Natural killer cell treated with Interleukin-12 subunit alpha and Interleukin-12 subunit beta and Interleukin-15 and Interleukin-18, amount 100 ng/mL, for 72 hours (primary cell): ENCODE measurements at regions not wholly inside any gene's neighbourhood (a gene's known extent, or its start where the extent isn't known, plus 50 kb on each side); places are given as distances from the start of the nearest gene placed in this dataset.
"Not testable (repeated sequence)": the region's sequence is repeated elsewhere in the genome, so short reads cannot be mapped to it uniquely, and the experiment has no call there.

Experiments used
- ATAC-seq, 2 donors: fragments of 150-1000 bp; cut with Tn5 transposase in 1 of 2; sonication (Bioruptor Pico), chemical (Tn5 transposase) in 1 of 2; 2 replicates each; pipeline ENCODE4 v1.10.0; 2021
- DNase-seq: peaks from one replicate; pipeline ENCODE4 v3.0.0; 2022; ENCODE audit warnings: low spot score
- H3K27ac Mint-ChIP-seq, 2 donors: 1 replicate in 1 of 2; 2 replicates in 1 of 2; pipeline ENCODE4 v1.8.0; 2022; ENCODE audit warnings: mixed read lengths in 2 of 2, mild to moderate bottlenecking in 1 of 2, moderate library complexity in 1 of 2
- H3K27me3 Mint-ChIP-seq, 2 donors: 1 replicate in 1 of 2; 2 replicates in 1 of 2; pipeline ENCODE4 v1.8.0; 2022; ENCODE audit warnings: mixed read lengths in 2 of 2
- H3K36me3 Mint-ChIP-seq: one replicate; pipeline ENCODE4 v1.8.0; 2022; ENCODE audit warnings: mixed read lengths
- H3K4me1 Mint-ChIP-seq, 2 donors: 1 replicate in 1 of 2; 2 replicates in 1 of 2; pipeline ENCODE4 v1.8.0; 2022; ENCODE audit warnings: low read depth in 2 of 2, mixed read lengths in 2 of 2, mild to moderate bottlenecking in 1 of 2
- H3K4me3 Mint-ChIP-seq: one replicate; pipeline ENCODE4 v1.8.0; 2022; ENCODE audit warnings: mixed read lengths
- H3K9me3 Mint-ChIP-seq: 2 replicates; pipeline ENCODE4 v1.8.0; 2022; ENCODE audit warnings: mixed read lengths

DNA sequence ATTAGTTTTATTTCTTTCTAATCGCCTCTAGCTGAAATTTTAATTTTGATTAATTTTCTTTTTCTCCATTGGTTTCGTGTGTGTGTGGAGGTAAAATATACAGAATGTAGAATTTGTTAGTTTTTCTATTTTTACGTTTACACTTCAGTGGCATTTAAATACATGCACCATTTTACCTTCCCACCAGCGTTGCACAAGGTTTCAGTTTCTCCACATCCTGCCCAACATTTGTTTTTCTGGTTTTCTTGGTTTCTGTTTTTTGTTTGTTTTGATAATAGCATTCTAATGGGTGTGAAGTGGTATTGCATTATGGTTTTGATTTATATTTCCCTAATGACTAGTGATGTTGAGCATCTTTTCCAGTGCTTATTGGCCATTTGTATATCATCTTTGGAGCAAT is 871.4 kb upstream of the DEFB115 start:
- H3K27me3 Mint-ChIP-seq, H3K9me3 Mint-ChIP-seq, H3K27ac Mint-ChIP-seq, DNase-seq, ATAC-seq: not testable (repeated sequence)
- Mint-ChIP-seq H3K36me3 (peaks cover 15% of the 10 kb centered on the region), H3K4me1 (peaks cover 13 to 21% of the 10 kb centered on the region in 2 donors), H3K4me3 (peak overlapping the region; percentile 11)

DNA sequence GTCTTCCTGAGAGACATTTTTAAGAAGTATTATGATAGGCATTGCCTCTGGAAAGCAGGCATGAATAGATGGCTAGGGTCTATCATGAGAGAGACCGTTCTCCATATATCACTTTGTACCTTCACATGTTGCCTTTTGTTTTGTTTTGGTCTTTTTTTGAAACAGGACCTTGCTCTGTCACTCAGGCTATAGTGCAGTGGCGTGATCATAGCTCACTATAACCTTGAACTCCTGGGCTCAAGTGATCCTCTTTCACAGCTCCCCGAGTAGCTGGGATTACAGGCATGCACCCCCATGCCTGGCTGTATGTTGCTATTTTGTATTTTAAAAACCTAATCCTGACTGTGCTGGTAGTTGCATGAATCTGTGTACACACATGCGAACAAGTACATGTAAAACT is 869.6 kb upstream of the DEFB115 start:
- Mint-ChIP-seq H3K36me3 (peaks cover 13% of the 10 kb centered on the region), H3K4me1 (peaks cover 6 to 16% of the 10 kb centered on the region in 2 donors)
- H3K27me3 Mint-ChIP-seq, H3K4me3 Mint-ChIP-seq, H3K27ac Mint-ChIP-seq, ATAC-seq, H3K9me3 Mint-ChIP-seq, DNase-seq: not testable (repeated sequence)

DNA sequence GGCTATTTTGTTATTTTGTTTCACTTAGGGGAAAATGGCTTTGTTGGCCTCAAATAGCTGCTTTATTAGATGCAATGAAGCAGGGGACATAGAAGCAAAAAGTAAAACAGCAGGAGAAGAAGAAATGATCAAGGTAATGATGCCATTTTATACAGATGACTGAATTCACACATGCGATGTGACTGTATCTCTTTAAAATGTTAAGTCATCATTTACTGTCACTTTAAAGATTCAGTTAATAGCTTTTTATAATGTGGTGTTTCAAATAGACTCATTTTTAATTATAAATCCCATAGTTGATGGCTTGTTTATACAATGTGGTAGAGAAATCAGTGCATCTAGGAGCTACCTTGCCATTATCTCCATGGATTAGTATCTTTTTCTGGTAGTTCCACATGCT is 863.9 kb upstream of the DEFB115 start:
- not testable (repeated sequence) for H3K4me3 Mint-ChIP-seq, H3K27me3 Mint-ChIP-seq, H3K9me3 Mint-ChIP-seq, H3K27ac Mint-ChIP-seq, H3K36me3 Mint-ChIP-seq, DNase-seq, H3K4me1 Mint-ChIP-seq, ATAC-seq

DNA sequence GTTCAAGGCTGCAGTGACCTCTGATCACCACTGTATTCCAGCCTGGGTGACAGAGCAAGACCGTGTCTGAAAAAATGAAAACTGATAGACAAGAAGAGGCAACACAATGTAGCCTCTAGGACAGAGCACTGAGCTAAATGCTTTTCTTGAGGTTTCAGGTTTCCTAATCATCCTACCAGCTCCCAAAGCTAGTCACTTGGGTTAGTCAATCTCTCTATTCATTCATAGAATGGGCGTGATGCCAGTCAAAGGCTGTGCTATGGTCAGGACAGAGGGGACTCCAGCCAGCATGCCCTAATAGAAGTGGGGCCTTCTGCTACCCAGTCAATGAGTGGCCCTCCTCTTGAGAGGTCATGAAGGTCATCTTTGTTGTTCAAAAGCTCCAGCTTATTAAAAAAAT is 860.4 kb upstream of the DEFB115 start:
- not testable (repeated sequence) for H3K9me3 Mint-ChIP-seq, ATAC-seq, H3K4me1 Mint-ChIP-seq, H3K4me3 Mint-ChIP-seq, DNase-seq, H3K27me3 Mint-ChIP-seq, H3K27ac Mint-ChIP-seq
- peaks cover 10% of the 10 kb centered on the region for H3K36me3 Mint-ChIP-seq

DNA sequence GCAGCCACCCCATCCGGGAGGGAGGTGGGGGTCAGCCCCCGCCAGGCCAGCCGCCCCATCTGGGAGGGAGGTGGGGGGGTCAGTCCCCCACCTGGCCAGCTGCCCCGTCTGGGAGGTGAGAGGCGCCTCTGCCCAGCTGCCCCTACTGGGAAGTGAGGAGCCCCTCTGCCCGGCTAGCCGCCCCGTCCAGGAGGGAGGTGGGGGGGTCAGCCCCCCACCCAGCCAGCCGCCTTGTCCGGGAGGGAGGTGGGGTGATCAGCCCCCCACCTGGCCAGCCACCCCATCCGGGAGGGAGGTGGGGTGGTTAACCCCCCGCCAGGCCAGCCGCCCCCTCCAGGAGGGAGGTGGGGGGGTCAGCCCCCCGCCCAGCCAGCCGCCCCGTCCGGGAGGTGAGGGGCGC is 852.4 kb upstream of the DEFB115 start:
- DNase-seq: not testable (repeated sequence)

DNA sequence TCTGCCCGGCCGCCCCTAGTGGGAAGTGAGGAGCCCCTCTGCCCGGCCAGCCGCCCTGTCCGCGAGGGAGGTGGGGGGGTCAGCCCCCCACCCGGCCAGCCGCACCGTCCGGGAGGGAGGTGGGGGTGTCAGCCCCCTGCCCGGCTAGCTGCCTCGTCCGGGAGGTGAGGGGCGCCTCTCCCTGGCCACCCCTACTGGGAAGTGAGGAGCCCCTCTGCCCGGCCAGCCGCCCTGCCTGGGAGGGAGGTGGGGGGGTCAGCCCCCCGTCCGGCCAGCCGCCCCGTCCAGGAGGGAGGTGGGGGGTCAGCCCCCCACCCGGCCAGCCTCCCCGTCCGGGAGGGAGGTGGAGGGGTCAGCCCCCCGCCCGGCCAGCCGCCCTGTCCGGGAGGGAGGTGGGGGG is 851.9 kb upstream of the DEFB115 start:
- H3K9me3 Mint-ChIP-seq, H3K27me3 Mint-ChIP-seq, H3K4me1 Mint-ChIP-seq, H3K4me3 Mint-ChIP-seq, DNase-seq, ATAC-seq, H3K27ac Mint-ChIP-seq: not testable (repeated sequence)
- H3K36me3 Mint-ChIP-seq: peaks cover 27% of the 10 kb centered on the region

More for the DNA sequence above, 852.4 kb upstream of the DEFB115 start:
- not testable (repeated sequence) for H3K9me3 Mint-ChIP-seq, H3K27ac Mint-ChIP-seq, H3K4me1 Mint-ChIP-seq, H3K27me3 Mint-ChIP-seq, H3K4me3 Mint-ChIP-seq, ATAC-seq
- peaks cover 27% of the 10 kb centered on the region for H3K36me3 Mint-ChIP-seq

DNA sequence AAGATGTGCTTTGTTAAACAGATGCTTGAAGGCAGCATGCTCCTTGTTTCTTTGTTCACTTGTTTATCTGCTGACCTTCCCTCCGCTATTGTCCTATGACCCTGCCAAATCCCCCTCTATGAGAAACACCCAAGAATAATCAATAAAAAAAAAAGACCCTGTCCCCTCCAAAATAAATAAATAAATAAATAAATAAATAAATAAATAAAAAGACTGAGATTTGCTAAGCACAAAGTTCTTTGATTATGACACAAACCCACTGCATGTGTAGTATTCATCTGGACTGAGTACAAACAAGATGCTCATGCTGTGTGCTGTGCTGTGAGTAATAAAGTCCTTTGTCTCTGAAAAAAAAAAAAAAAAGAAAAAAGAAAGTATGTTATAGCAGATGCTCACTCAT is 851.1 kb upstream of the DEFB115 start:
- not testable (repeated sequence) for H3K4me3 Mint-ChIP-seq, H3K27ac Mint-ChIP-seq, H3K9me3 Mint-ChIP-seq, DNase-seq, ATAC-seq, H3K4me1 Mint-ChIP-seq, H3K27me3 Mint-ChIP-seq
- peaks cover 27% of the 10 kb centered on the region for H3K36me3 Mint-ChIP-seq

DNA sequence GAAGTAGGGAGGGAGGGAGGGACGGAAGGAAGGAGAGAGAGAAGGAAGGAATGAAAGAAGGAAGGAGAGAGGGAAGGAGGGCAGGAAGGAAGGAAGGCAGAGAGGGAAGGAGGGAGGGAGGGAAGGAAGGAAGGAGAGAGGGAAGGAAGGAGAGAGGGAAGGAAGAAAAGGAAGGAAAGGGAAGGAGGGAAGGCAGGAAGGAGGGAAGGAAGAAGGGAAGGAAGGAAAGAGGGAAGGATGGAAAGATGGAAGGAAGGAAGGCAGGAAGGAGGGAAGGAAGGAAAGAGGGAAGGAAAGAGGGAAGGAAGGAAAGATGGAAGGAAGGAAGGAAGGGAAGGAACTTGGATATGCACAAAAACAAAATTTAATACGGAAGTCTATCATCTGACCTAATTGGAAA is 844.5 kb upstream of the DEFB115 start:
- no peaks in the 10 kb centered on the region for H3K4me1 Mint-ChIP-seq

DNA sequence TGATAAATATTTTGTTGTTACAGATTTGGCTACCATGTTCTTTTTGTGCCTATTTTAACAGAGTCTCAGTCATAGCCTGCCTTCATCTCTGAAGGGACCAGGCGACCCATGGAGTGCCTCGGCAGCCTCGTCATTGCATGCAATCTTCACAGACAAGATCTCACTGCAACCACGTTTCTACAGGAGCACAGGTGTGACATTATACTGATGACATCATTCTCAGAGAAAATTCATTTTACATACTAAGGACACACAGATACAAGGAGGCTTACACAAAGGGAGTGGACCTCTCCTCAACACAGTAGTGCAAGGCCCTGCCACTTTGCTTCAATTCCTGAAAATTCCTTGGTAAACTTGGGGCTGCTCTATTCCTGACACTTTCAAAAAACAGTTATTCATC is 840.1 kb upstream of the DEFB115 start:
- not testable (repeated sequence) for H3K27me3 Mint-ChIP-seq, H3K4me3 Mint-ChIP-seq

More for the DNA sequence above, 844.5 kb upstream of the DEFB115 start:
- Mint-ChIP-seq H3K27me3 (no peaks in the 10 kb centered on the region), H3K4me3 (no peak overlapping the region), H3K36me3 (peaks cover 16% of the 10 kb centered on the region), H3K9me3 (peaks cover 15% of the 10 kb centered on the region), H3K27ac (no peak overlapping the region)
- no peak for DNase-seq
- ATAC-seq: no peak

DNA sequence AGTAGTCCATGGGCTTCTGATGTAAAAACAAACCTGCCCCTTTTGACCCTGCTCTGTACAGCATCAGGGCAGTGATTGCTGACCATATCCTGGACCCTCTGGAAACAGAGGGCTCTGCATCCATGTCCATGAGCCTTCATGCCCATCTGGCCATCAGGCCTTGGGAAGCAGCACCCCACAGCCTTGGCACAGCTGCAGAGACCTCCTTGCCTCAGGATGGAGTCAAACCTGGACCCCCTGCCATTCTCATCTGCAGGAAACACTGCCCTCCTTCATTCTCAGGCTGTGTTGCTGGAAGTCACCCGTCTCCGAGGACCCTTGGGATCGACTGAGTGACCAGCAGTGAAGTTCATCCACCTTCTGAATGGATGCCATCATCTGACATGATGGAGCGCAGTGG is 839.1 kb upstream of the DEFB115 start:
- H3K9me3 Mint-ChIP-seq, H3K4me1 Mint-ChIP-seq, ATAC-seq, H3K4me3 Mint-ChIP-seq, DNase-seq, H3K27ac Mint-ChIP-seq, H3K36me3 Mint-ChIP-seq, H3K27me3 Mint-ChIP-seq: not testable (repeated sequence)

More for the DNA sequence above, 840.1 kb upstream of the DEFB115 start:
- not testable (repeated sequence) for H3K4me1 Mint-ChIP-seq, DNase-seq, H3K9me3 Mint-ChIP-seq, H3K27ac Mint-ChIP-seq, ATAC-seq, H3K36me3 Mint-ChIP-seq

DNA sequence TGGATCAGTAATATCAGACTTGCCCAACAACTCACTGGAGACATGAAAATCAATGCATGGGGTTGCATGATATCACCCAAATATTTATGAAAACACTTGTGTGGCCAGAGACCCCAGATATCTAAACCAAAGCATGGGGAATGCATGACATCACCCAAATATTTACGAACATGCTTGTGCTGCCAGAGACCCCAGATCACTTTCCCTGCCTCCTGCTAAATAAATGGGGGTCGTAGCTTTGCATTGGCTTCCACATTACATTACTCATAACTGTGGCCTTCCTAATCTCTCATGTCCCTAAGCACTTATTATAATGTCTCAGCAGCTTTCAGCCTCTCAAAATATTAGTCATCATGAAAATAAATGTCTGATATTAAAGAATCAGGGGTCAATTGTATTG is 838.0 kb upstream of the DEFB115 start:
- H3K9me3 Mint-ChIP-seq: peaks cover 7% of the 10 kb centered on the region
- no peak overlapping the region for H3K4me3 Mint-ChIP-seq
- peaks cover 5% of the 10 kb centered on the region for H3K36me3 Mint-ChIP-seq
- DNase-seq: no peak
- no peak overlapping the region for H3K27ac Mint-ChIP-seq
- ATAC-seq: no peak
- no peaks in the 10 kb centered on the region for H3K4me1 Mint-ChIP-seq
- no peaks in the 10 kb centered on the region for H3K27me3 Mint-ChIP-seq

DNA sequence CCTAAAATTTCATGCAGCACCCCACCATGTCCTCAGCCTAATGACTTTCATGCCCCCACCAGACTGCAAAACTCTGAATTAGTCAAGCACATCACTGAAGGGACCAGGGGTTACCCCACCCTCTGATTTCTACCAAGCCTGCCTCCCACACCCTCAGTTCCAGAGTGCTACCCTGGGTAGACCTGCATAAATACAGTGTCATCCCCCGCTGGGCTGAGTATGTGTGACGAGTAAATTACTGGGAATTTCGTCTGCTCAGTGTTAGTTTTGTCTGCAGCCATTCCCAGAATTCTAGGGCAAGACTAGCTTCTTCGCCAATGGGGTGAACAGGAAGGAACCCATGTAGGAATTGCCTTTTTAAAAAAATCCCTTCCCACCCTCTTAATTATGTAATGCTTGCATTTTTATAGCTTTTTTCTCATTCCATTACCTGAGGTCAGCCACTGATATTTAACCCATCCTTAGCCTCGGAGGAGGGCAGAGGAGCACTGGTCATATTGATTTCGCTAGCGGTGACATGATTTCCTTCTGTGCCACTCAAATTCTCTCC is 837.5 kb upstream of the DEFB115 start:
- H3K27me3 Mint-ChIP-seq, H3K27ac Mint-ChIP-seq, ATAC-seq, H3K4me1 Mint-ChIP-seq, H3K4me3 Mint-ChIP-seq, DNase-seq, H3K36me3 Mint-ChIP-seq, H3K9me3 Mint-ChIP-seq: not testable (repeated sequence)
